ENCODE measurements at regions not wholly inside any gene's neighbourhood (a gene's known extent, or its start where the extent isn't known, plus 50 kb on each side); places are given as distances from the start of the nearest gene placed in this dataset.

DNA sequence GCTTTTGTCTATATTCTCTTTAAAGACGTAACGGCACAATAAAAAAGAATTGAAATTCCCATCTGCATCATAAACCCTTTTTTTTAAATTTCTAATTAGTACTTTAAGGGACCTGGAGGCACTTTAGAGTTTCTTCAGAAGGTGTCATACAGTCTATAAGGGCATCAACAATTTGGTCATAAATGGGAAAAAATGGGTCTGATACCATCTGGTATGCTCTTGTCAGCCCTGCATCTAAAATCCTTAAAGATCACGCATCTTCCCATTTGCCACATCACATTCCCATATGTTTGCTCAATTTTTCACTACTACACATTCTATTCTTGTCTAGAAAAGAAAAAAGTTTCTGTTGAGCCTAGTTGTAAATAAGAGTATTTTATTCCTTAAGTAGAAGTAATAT is 53.8 kb downstream of the COX7C start:
- ChIA-PET POLR2A (no interaction called here), CTCF (no interaction called here)
- TF ChIP-seq, protein P1, sequence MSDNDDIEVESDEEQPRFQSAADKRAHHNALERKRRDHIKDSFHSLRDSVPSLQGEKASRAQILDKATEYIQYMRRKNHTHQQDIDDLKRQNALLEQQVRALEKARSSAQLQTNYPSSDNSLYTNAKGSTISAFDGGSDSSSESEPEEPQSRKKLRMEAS (CRISPR knock-in tag; IDR thresholded peaks at IDR 0.05) = no peak
- TF ChIP-seq, protein P2, sequence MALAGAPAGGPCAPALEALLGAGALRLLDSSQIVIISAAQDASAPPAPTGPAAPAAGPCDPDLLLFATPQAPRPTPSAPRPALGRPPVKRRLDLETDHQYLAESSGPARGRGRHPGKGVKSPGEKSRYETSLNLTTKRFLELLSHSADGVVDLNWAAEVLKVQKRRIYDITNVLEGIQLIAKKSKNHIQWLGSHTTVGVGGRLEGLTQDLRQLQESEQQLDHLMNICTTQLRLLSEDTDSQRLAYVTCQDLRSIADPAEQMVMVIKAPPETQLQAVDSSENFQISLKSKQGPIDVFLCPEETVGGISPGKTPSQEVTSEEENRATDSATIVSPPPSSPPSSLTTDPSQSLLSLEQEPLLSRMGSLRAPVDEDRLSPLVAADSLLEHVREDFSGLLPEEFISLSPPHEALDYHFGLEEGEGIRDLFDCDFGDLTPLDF (CRISPR knock-in tag; IDR thresholded peaks at IDR 0.05) = no peak
- TF ChIP-seq, protein P3, sequence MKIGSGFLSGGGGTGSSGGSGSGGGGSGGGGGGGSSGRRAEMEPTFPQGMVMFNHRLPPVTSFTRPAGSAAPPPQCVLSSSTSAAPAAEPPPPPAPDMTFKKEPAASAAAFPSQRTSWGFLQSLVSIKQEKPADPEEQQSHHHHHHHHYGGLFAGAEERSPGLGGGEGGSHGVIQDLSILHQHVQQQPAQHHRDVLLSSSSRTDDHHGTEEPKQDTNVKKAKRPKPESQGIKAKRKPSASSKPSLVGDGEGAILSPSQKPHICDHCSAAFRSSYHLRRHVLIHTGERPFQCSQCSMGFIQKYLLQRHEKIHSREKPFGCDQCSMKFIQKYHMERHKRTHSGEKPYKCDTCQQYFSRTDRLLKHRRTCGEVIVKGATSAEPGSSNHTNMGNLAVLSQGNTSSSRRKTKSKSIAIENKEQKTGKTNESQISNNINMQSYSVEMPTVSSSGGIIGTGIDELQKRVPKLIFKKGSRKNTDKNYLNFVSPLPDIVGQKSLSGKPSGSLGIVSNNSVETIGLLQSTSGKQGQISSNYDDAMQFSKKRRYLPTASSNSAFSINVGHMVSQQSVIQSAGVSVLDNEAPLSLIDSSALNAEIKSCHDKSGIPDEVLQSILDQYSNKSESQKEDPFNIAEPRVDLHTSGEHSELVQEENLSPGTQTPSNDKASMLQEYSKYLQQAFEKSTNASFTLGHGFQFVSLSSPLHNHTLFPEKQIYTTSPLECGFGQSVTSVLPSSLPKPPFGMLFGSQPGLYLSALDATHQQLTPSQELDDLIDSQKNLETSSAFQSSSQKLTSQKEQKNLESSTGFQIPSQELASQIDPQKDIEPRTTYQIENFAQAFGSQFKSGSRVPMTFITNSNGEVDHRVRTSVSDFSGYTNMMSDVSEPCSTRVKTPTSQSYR (CRISPR knock-in tag; IDR thresholded peaks at IDR 0.05) = no peak
- TF ChIP-seq ZNF317 (CRISPR knock-in tag; IDR thresholded peaks at IDR 0.05; ENCODE audit: borderline replicate concordance, low read depth) (no peak), ZNF423 (CRISPR knock-in tag; IDR thresholded peaks at IDR 0.05) (no peak), ZNF121 (CRISPR knock-in tag; IDR thresholded peaks at IDR 0.05) (no peak)
- TF ChIP-seq, protein P4, sequence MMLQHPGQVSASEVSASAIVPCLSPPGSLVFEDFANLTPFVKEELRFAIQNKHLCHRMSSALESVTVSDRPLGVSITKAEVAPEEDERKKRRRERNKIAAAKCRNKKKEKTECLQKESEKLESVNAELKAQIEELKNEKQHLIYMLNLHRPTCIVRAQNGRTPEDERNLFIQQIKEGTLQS (CRISPR knock-in tag; conservative IDR thresholded peaks at IDR 0.05) = no peak
- no peaks in the 10 kb centered on the region for H3K27me3 Mint-ChIP-seq (ENCODE audit: low read depth)
- H3K36me3 Mint-ChIP-seq = no peaks in the 10 kb centered on the region
- no peak overlapping the region for H3K27ac Mint-ChIP-seq
- no peak for ATAC-seq
- no peak for DNase-seq (ENCODE audit: low spot score)
- no peak overlapping the region for H3K4me3 Mint-ChIP-seq
- peaks cover 10% of the 10 kb centered on the region for H3K4me1 Mint-ChIP-seq
- no peaks in the 10 kb centered on the region for H3K9me3 Mint-ChIP-seq

DNA sequence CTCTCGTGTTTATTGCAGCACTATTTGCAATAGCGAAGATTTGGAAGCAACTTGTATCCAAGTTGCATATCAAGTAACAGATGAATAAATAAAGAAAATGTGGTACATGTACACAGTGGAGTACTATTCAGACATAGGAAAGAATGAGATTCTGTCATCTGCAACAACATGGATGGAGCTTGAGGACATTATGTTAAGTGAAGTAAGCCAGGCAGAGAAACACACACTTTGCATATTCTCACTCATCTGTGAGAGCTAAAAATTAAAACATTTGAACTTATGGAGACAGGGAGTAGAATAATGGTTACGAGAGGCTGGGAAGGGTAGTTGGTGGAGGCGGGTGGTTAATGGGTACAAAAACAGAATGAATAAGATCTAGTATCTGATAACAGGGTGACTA is 56.3 kb downstream of the COX7C start:
- ATAC-seq (no peak), DNase-seq (ENCODE audit: low spot score) (no peak)
- no peak overlapping the region for H3K27ac Mint-ChIP-seq
- no peaks in the 10 kb centered on the region for H3K4me1 Mint-ChIP-seq
- ChIA-PET CTCF (no interaction called here), POLR2A (no interaction called here)
- H3K27me3 Mint-ChIP-seq (ENCODE audit: low read depth) = no peaks in the 10 kb centered on the region
- no peaks in the 10 kb centered on the region for H3K9me3 Mint-ChIP-seq
- H3K4me3 Mint-ChIP-seq = no peak overlapping the region
- H3K36me3 Mint-ChIP-seq = no peaks in the 10 kb centered on the region
- TF ChIP-seq, protein P5, sequence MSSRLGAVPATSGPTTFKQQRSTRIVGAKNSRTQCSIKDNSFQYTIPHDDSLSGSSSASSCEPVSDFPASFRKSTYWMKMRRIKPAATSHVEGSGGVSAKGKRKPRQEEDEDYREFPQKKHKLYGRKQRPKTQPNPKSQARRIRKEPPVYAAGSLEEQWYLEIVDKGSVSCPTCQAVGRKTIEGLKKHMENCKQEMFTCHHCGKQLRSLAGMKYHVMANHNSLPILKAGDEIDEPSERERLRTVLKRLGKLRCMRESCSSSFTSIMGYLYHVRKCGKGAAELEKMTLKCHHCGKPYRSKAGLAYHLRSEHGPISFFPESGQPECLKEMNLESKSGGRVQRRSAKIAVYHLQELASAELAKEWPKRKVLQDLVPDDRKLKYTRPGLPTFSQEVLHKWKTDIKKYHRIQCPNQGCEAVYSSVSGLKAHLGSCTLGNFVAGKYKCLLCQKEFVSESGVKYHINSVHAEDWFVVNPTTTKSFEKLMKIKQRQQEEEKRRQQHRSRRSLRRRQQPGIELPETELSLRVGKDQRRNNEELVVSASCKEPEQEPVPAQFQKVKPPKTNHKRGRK (CRISPR knock-in tag; IDR thresholded peaks at IDR 0.05; ENCODE audit: borderline replicate concordance) = no peak
- TF ChIP-seq ZNF416 (CRISPR knock-in tag; IDR thresholded peaks at IDR 0.05) (no peak), ETV6 (CRISPR knock-in tag; IDR thresholded peaks at IDR 0.05) (no peak), RELA (CRISPR knock-in tag; IDR thresholded peaks at IDR 0.05; ENCODE audit: borderline replicate concordance) (no peak), ZNF219 (CRISPR knock-in tag; IDR thresholded peaks at IDR 0.05; ENCODE audit: borderline replicate concordance) (no peak)
- TF ChIP-seq, protein P6, sequence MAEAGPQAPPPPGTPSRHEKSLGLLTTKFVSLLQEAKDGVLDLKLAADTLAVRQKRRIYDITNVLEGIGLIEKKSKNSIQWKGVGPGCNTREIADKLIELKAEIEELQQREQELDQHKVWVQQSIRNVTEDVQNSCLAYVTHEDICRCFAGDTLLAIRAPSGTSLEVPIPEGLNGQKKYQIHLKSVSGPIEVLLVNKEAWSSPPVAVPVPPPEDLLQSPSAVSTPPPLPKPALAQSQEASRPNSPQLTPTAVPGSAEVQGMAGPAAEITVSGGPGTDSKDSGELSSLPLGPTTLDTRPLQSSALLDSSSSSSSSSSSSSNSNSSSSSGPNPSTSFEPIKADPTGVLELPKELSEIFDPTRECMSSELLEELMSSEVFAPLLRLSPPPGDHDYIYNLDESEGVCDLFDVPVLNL (CRISPR knock-in tag; IDR thresholded peaks at IDR 0.05; ENCODE audit: borderline replicate concordance, low read depth) = no peak
- TF ChIP-seq, protein P7, sequence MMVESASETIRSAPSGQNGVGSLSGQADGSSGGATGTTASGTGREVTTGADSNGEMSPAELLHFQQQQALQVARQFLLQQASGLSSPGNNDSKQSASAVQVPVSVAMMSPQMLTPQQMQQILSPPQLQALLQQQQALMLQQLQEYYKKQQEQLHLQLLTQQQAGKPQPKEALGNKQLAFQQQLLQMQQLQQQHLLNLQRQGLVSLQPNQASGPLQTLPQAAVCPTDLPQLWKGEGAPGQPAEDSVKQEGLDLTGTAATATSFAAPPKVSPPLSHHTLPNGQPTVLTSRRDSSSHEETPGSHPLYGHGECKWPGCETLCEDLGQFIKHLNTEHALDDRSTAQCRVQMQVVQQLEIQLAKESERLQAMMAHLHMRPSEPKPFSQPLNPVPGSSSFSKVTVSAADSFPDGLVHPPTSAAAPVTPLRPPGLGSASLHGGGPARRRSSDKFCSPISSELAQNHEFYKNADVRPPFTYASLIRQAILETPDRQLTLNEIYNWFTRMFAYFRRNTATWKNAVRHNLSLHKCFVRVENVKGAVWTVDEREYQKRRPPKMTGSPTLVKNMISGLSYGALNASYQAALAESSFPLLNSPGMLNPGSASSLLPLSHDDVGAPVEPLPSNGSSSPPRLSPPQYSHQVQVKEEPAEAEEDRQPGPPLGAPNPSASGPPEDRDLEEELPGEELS (CRISPR knock-in tag; IDR thresholded peaks at IDR 0.05) = no peak
- TF ChIP-seq, protein P8, sequence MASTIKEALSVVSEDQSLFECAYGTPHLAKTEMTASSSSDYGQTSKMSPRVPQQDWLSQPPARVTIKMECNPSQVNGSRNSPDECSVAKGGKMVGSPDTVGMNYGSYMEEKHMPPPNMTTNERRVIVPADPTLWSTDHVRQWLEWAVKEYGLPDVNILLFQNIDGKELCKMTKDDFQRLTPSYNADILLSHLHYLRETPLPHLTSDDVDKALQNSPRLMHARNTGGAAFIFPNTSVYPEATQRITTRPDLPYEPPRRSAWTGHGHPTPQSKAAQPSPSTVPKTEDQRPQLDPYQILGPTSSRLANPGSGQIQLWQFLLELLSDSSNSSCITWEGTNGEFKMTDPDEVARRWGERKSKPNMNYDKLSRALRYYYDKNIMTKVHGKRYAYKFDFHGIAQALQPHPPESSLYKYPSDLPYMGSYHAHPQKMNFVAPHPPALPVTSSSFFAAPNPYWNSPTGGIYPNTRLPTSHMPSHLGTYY (CRISPR knock-in tag; IDR thresholded peaks at IDR 0.05) = no peak
- TF ChIP-seq, protein P9, sequence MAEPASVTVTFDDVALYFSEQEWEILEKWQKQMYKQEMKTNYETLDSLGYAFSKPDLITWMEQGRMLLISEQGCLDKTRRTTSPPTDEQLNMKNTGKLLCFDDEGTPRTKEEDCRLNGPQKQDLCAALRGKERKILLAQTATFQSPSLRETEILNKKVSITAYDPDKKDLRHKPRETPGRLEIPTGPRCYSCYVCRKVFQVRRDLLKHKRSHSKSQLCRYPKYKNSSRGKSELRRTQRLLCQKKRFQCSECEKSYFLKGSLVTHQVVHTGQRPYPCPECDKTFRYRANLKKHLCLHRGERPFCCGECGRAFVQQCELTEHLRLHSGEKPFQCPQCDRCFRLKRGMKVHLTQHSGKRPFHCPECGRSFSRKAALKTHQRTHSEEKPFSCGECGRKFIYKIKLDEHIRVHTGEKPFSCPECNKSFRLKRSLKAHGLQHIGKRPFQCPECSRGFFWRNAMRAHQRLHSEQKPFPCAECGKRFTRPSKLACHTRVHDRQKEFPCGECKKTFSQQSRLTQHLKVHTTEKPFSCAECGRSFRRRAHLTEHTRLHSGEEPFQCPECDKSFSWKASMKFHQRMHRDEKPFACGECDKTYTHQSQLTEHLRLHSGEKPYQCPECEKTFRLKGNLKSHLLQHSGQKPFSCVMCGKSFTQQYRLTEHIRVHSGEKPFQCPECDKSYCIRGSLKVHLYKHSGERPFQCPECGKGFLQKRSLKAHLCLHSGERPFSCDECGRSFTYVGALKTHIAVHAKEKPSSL (CRISPR knock-in tag; conservative IDR thresholded peaks at IDR 0.05) = no peak
- TF ChIP-seq, protein P1 (CRISPR knock-in tag; IDR thresholded peaks at IDR 0.05) = no peak
- TF ChIP-seq, protein P10, sequence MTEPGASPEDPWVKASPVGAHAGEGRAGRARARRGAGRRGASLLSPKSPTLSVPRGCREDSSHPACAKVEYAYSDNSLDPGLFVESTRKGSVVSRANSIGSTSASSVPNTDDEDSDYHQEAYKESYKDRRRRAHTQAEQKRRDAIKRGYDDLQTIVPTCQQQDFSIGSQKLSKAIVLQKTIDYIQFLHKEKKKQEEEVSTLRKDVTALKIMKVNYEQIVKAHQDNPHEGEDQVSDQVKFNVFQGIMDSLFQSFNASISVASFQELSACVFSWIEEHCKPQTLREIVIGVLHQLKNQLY (CRISPR knock-in tag; IDR thresholded peaks at IDR 0.05) = no peak
